SK-N-SH treated with all-trans-retinoic acid at 6 μM for 48 hours (cell line): ENCODE measurements at regions not wholly inside any gene's neighbourhood (a gene's known extent, or its start where the extent isn't known, plus 50 kb on each side); places are given as distances from the start of the nearest gene placed in this dataset.

Experiments used
- ATAC-seq: fragments of 200-7000 bp; cut with Tn5 transposase; 3 replicates; pipeline ENCODE4 v1.9.1; 2020; ENCODE audit warnings: mild to moderate bottlenecking, moderate library complexity
- ARNTL ChIP-seq: fragments of 450-650 bp; formaldehyde crosslinking; IDR thresholded peaks from 2 replicates; pipeline ENCODE4 v1.5.0; 2020; ENCODE audit warnings: low read depth, mild to moderate bottlenecking, moderate library complexity, borderline replicate concordance
- BACH2 ChIP-seq: fragments of 250-450 bp; sonication (Bioruptor Pico); IDR thresholded peaks from 2 replicates; pipeline ENCODE4 v1.9.0; 2021; ENCODE audit warnings: mild to moderate bottlenecking, borderline replicate concordance
- CREB5 ChIP-seq: fragments of 250-450 bp; sonication (Bioruptor Pico); IDR thresholded peaks from 2 replicates; pipeline ENCODE4 v1.5.1; 2020; ENCODE audit warnings: low read depth, mild to moderate bottlenecking, moderate library complexity
- CSDC2 ChIP-seq: fragments of 250-450 bp; sonication (Bioruptor Pico); IDR thresholded peaks from 2 replicates; pipeline ENCODE4 v1.5.0; 2020; ENCODE audit warnings: mild to moderate bottlenecking, moderate library complexity
- CSRNP3 ChIP-seq: fragments of 250-450 bp; sonication (Bioruptor Pico); IDR thresholded peaks from 2 replicates; pipeline ENCODE4 v1.5.1; 2021; ENCODE audit warnings: mild to moderate bottlenecking, moderate library complexity
- ESRRG ChIP-seq: fragments of 250-450 bp; sonication (Bioruptor Pico); IDR thresholded peaks from 2 replicates; pipeline ENCODE4 v1.6.1; 2021; ENCODE audit warnings: mild to moderate bottlenecking
- GLIS3 ChIP-seq: fragments of 250-450 bp; sonication (Bioruptor Pico); IDR thresholded peaks from 2 replicates; pipeline ENCODE4 v1.5.0; 2020; ENCODE audit warnings: mild to moderate bottlenecking, moderate library complexity
- ISL1 ChIP-seq: fragments of 250-450 bp; sonication (Bioruptor Pico); IDR thresholded peaks from 2 replicates; pipeline ENCODE4 v2.1.2; 2022; ENCODE audit warnings: mild to moderate bottlenecking, moderate library complexity
- OSR1 ChIP-seq: fragments of 250-450 bp; sonication (Bioruptor Pico); IDR thresholded peaks from 2 replicates; pipeline ENCODE4 v1.8.0; 2022; ENCODE audit warnings: moderate library complexity, mild to moderate bottlenecking, inconsistent platforms
- PATZ1 ChIP-seq: fragments of 250-450 bp; sonication (Bioruptor Pico); IDR thresholded peaks from 2 replicates; pipeline ENCODE4 v1.8.0; 2020; ENCODE audit warnings: mild to moderate bottlenecking, moderate library complexity, borderline replicate concordance
- POU6F1 ChIP-seq: fragments of 250-450 bp; sonication (Bioruptor Pico); IDR thresholded peaks from 2 replicates; pipeline ENCODE4 v1.8.0; 2021; ENCODE audit warnings: low read depth, mild to moderate bottlenecking, moderate library complexity, borderline replicate concordance
- PPARA ChIP-seq: fragments of 250-450 bp; sonication (Bioruptor Pico); IDR thresholded peaks from 2 replicates; pipeline ENCODE4 v1.5.0; 2020; ENCODE audit warnings: mild to moderate bottlenecking, borderline replicate concordance
- RARB ChIP-seq: fragments of 250-450 bp; sonication (Bioruptor Pico); IDR thresholded peaks from 2 replicates; pipeline ENCODE4 v1.8.0; 2021; ENCODE audit warnings: mild to moderate bottlenecking, moderate library complexity
- SNAI2 ChIP-seq: fragments of 250-450 bp; sonication (Bioruptor Pico); IDR thresholded peaks from 2 replicates; pipeline ENCODE4 v1.5.0; 2020; ENCODE audit warnings: mild to moderate bottlenecking, moderate library complexity
- TCF4 ChIP-seq: fragments of 250-450 bp; sonication (Bioruptor Pico); IDR thresholded peaks from 2 replicates; pipeline ENCODE4 v1.8.0; 2021; ENCODE audit warnings: mild to moderate bottlenecking, moderate library complexity, borderline replicate concordance
- TOX ChIP-seq: fragments of 250-450 bp; sonication (Bioruptor Pico); IDR thresholded peaks from 2 replicates; pipeline ENCODE4 v1.8.0; 2021; ENCODE audit warnings: mild to moderate bottlenecking, moderate library complexity, borderline replicate concordance
- TSHZ2 ChIP-seq: fragments of 250-450 bp; sonication (Bioruptor Pico); IDR thresholded peaks from 2 replicates; pipeline ENCODE4 v1.5.0; 2020; ENCODE audit warnings: mild to moderate bottlenecking, moderate library complexity
- ZC3H10 ChIP-seq: fragments of 250-450 bp; sonication (Bioruptor Pico); IDR thresholded peaks from 2 replicates; pipeline ENCODE4 v1.5.1; 2021; ENCODE audit warnings: mild to moderate bottlenecking, moderate library complexity
- ZFP3 ChIP-seq: fragments of 250-450 bp; sonication (Bioruptor Pico); IDR thresholded peaks from 2 replicates; pipeline ENCODE4 v1.5.0; 2020; ENCODE audit warnings: mild to moderate bottlenecking, moderate library complexity
- ZFP30 ChIP-seq: fragments of 450-650 bp; formaldehyde crosslinking; IDR thresholded peaks from 2 replicates; pipeline ENCODE4 v1.5.0; 2022; ENCODE audit warnings: mild to moderate bottlenecking, moderate library complexity
- ZNF70 ChIP-seq: fragments of 450-650 bp; formaldehyde crosslinking; IDR thresholded peaks from 2 replicates; pipeline ENCODE4 v1.5.0; 2020; ENCODE audit warnings: mild to moderate bottlenecking, moderate library complexity
- ZNF8 ChIP-seq: fragments of 450-650 bp; formaldehyde crosslinking; IDR thresholded peaks from 2 replicates; pipeline ENCODE4 v1.5.0; 2020; ENCODE audit warnings: mild to moderate bottlenecking, moderate library complexity

GRCh38 chr15:59792359-59792758 lies 103.2 kb upstream of the BNIP2 start:
- TF ChIP-seq SNAI2 (no peak), TOX (CRISPR knock-in tag) (no peak), TCF4 (CRISPR knock-in tag) (no peak), PATZ1 (CRISPR knock-in tag) (no peak), ZNF8 (CRISPR knock-in tag) (no peak), CSRNP3 (no peak), ISL1 (CRISPR knock-in tag) (no peak), CREB5 (CRISPR knock-in tag) (no peak), ESRRG (CRISPR knock-in tag) (no peak), ARNTL (no peak), GLIS3 (CRISPR knock-in tag) (no peak), PPARA (CRISPR knock-in tag) (no peak), TSHZ2 (CRISPR knock-in tag) (no peak), RARB (no peak), OSR1 (CRISPR knock-in tag) (no peak)
- no peak for ATAC-seq

GRCh38 chr15:59791755-59792154 lies 102.6 kb upstream of the BNIP2 start:
- no peak for ATAC-seq
- TF ChIP-seq BACH2 (CRISPR knock-in tag) (no peak), TOX (CRISPR knock-in tag) (no peak), ESRRG (CRISPR knock-in tag) (no peak), RARB (no peak), TCF4 (CRISPR knock-in tag) (no peak), ISL1 (CRISPR knock-in tag) (no peak), ZFP3 (no peak)

GRCh38 chr15:59791079-59791478 lies 102.0 kb upstream of the BNIP2 start:
- ATAC-seq: no peak
- TF ChIP-seq ZFP30 (CRISPR knock-in tag) (no peak), ZC3H10 (CRISPR knock-in tag) (no peak), OSR1 (CRISPR knock-in tag) (no peak), ARNTL (no peak), TCF4 (CRISPR knock-in tag) (no peak), ZNF8 (CRISPR knock-in tag) (no peak), CSDC2 (CRISPR knock-in tag) (no peak), ZNF70 (CRISPR knock-in tag) (no peak), ZFP3 (no peak), POU6F1 (CRISPR knock-in tag) (no peak), TSHZ2 (CRISPR knock-in tag) (no peak), BACH2 (CRISPR knock-in tag) (no peak), PPARA (CRISPR knock-in tag) (no peak), PATZ1 (CRISPR knock-in tag) (no peak), ESRRG (CRISPR knock-in tag) (no peak), CSRNP3 (no peak)
